Caco-2 (cell line): ENCODE measurements at regions not wholly inside any gene's neighbourhood (a gene's known extent, or its start where the extent isn't known, plus 50 kb on each side); places are given as distances from the start of the nearest gene placed in this dataset.

Experiments
- BruUV-seq: library from RNA; stranded (reverse); fragments of 400-500 nt; replicated peaks from 2 replicates; lab custom pipeline; 2021; lab: Mats Ljungman, UMichigan
- CTCF ChIA-PET: fragments of 300-600 bp; sonication (Branson Sonifier 250); formaldehyde crosslinking; loops from one replicate; lab custom pipeline; 2022; ENCODE audit warnings: antibody characterized with exemption; lab: Charles Lee
- POLR2A ChIA-PET: fragments of 300-600 bp; sonication (Branson Sonifier 250); formaldehyde crosslinking; loops from one replicate; lab custom pipeline; 2022; ENCODE audit warnings: antibody characterized with exemption; lab: Charles Lee
- DNase-seq, 2 experiments: peaks; one replicate each; pipeline versions ENCODE4 v3.0.0 to v3.0.0-alpha.2; 2020 to 2022
- H3K27me3 ChIP-seq: replicated peaks from 2 replicates; pipeline ENCODE4 v1.6.0; 2011; ENCODE audit warnings: low read length; ENCODE audit not compliant: control insufficient read depth, insufficient read depth
- H3K36me3 ChIP-seq: 2 replicates; pipeline ENCODE4 v1.5.1; 2011; ENCODE audit warnings: low read length; ENCODE audit not compliant: control insufficient read depth, insufficient read depth
- H3K4me1 ChIP-seq: fragments of 250-450 bp; sonication (Bioruptor Pico); 2 replicates; pipeline ENCODE4 v1.5.1; 2020; ENCODE audit warnings: mild to moderate bottlenecking
- H3K4me3 ChIP-seq: 2 replicates; pipeline ENCODE4 v1.5.1; 2011; ENCODE audit warnings: low read depth, mild to moderate bottlenecking, control low read depth, low read length
- H3K9me3 ChIP-seq: fragments of 250-450 bp; sonication (Bioruptor Pico); 2 replicates; pipeline ENCODE4 v1.5.1; 2020; ENCODE audit warnings: mild to moderate bottlenecking, moderate library complexity
- H3K27ac Mint-ChIP-seq: one replicate; pipeline ENCODE4 v1.8.0; 2022; ENCODE audit warnings: mixed read lengths; ENCODE audit not compliant: unreplicated experiment
- H3K27me3 Mint-ChIP-seq: one replicate; pipeline ENCODE4 v1.8.0; 2022; ENCODE audit warnings: mixed read lengths; ENCODE audit not compliant: insufficient read depth, unreplicated experiment
- H3K36me3 Mint-ChIP-seq: one replicate; pipeline ENCODE4 v1.8.0; 2022; ENCODE audit warnings: mild to moderate bottlenecking, mixed read lengths; ENCODE audit not compliant: insufficient read depth, unreplicated experiment
- H3K4me1 Mint-ChIP-seq: one replicate; pipeline ENCODE4 v1.8.0; 2022; ENCODE audit warnings: low read depth, mixed read lengths; ENCODE audit not compliant: unreplicated experiment
- H3K4me3 Mint-ChIP-seq: one replicate; pipeline ENCODE4 v1.8.0; 2022; ENCODE audit warnings: mild to moderate bottlenecking, moderate library complexity, mixed read lengths; ENCODE audit not compliant: unreplicated experiment
- H3K9me3 Mint-ChIP-seq: one replicate; pipeline ENCODE4 v1.8.0; 2022; ENCODE audit warnings: mixed read lengths; ENCODE audit not compliant: unreplicated experiment
- CTCF ChIP-seq, 2 experiments: fragments of 200-600 bp in 1 of 2; IDR thresholded peaks; 1 replicate in 1 of 2; 2 replicates in 1 of 2; pipeline versions ENCODE4 v1.5.1 to v1.8.0; 2011 to 2022; ENCODE audit warnings: antibody characterized with exemption in 1 of 2, control low read depth in 1 of 2, inconsistent platforms in 1 of 2, low read depth in 1 of 2, low read length in 1 of 2, mild to moderate bottlenecking in 1 of 2, moderate library complexity in 1 of 2; ENCODE audit not compliant: insufficient read depth in 1 of 2, severe bottlenecking in 1 of 2, unreplicated experiment in 1 of 2
- intact Hi-C: fragments of 100-400 bp; cut with micrococcal nuclease; formaldehyde crosslinking; loops from one replicate; pipeline ENCODE4 v1.10.0; 2022; ENCODE audit not compliant: unreplicated experiment

DNA sequence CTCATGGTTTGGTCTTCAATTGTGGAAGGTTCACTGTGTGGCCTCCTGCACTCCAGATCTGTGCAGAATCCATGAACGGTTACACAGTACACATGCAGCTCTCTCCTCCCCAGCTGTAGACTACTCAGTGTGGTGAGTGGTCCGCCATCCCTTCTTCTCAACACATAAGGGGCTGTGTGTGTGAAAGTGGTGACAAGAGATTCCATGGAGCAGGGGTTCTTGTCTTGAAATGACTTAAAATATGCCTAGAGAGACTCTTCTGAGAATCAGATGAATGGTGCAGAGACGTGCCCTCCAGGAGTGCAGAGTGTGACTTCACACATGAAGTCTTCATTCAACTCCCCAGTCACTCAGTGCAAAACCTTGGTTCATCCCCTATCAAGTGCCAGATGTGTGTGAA lies 151.0 kb upstream of the COPS8 start:
- Mint-ChIP-seq H3K4me3 (no peak overlapping the region), H3K27ac (no peak overlapping the region), H3K27me3 (no peaks in the 10 kb centered on the region), H3K4me1 (no peaks in the 10 kb centered on the region), H3K36me3 (no peaks in the 10 kb centered on the region), H3K9me3 (peaks cover 14% of the 10 kb centered on the region)
- H3K9me3 ChIP-seq: no peaks in the 10 kb centered on the region
- H3K36me3 ChIP-seq: no peaks in the 10 kb centered on the region
- no TSS peak for BruUV-seq
- ChIA-PET CTCF (no interaction called here), POLR2A (no interaction called here)
- H3K4me1 ChIP-seq: no peaks in the 10 kb centered on the region
- H3K27me3 ChIP-seq: no peaks in the 10 kb centered on the region
- DNase-seq: no peak
- H3K4me3 ChIP-seq: no peak overlapping the region
- intact Hi-C loops: no loop called here
- TF ChIP-seq CTCF (IDR thresholded peaks at IDR 0.05; ENCODE audit: insufficient read depth in 1 of 2, low read depth in 1 of 2, low read length in 1 of 2, severe bottlenecking in 1 of 2, unreplicated experiment in 1 of 2): no peak

DNA sequence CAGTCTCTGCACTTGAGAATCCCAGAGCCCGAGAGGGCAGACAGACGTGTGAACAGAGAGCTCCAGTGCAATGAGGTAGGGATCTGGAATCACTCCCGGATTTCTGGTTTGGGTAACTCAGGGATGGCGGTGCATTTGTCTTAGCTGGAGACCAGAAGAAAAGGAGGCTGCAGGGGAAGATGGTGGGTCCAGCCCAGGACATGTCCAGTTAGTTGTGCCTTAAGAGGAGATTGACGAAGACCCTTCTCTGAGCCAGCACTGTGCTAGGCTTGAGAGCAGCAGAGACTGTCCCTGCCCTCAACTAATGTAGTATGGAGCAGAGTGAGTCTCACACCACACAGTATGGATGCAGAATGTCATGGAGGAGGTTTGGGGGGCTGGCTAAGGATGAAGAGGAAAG lies 150.6 kb upstream of the COPS8 start:
- Mint-ChIP-seq H3K27ac (no peak overlapping the region), H3K36me3 (no peaks in the 10 kb centered on the region), H3K4me1 (no peaks in the 10 kb centered on the region), H3K9me3 (peaks cover 14% of the 10 kb centered on the region), H3K27me3 (no peaks in the 10 kb centered on the region), H3K4me3 (no peak overlapping the region)
- ChIA-PET POLR2A (no interaction called here), CTCF (no interaction called here)
- no TSS peak for BruUV-seq
- H3K36me3 ChIP-seq: no peaks in the 10 kb centered on the region
- no peak for DNase-seq
- H3K27me3 ChIP-seq: no peaks in the 10 kb centered on the region
- intact Hi-C loops: no loop called here
- H3K9me3 ChIP-seq: no peaks in the 10 kb centered on the region
- no peaks in the 10 kb centered on the region for H3K4me1 ChIP-seq
- no peak for TF ChIP-seq CTCF (IDR thresholded peaks at IDR 0.05; ENCODE audit: insufficient read depth in 1 of 2, low read depth in 1 of 2, low read length in 1 of 2, severe bottlenecking in 1 of 2, unreplicated experiment in 1 of 2)
- no peak overlapping the region for H3K4me3 ChIP-seq

GRCh38 chr2:236935631-236936445 lies 149.9 kb upstream of the COPS8 start:
- Mint-ChIP-seq H3K4me1 (no peaks in the 10 kb centered on the region), H3K9me3 (peaks cover 14% of the 10 kb centered on the region), H3K36me3 (no peaks in the 10 kb centered on the region), H3K4me3 (no peak overlapping the region), H3K27me3 (no peaks in the 10 kb centered on the region), H3K27ac (no peak overlapping the region)
- Histone ChIP-seq H3K4me3 (no peak overlapping the region), H3K36me3 (no peaks in the 10 kb centered on the region), H3K27me3 (no peaks in the 10 kb centered on the region), H3K4me1 (no peaks in the 10 kb centered on the region), H3K9me3 (no peaks in the 10 kb centered on the region)
- no peak for DNase-seq
- CTCF ChIA-PET: no interaction called here
- intact Hi-C loops: no loop called here
- no TSS peak for BruUV-seq
- no peak for TF ChIP-seq CTCF (IDR thresholded peaks at IDR 0.05; ENCODE audit: insufficient read depth in 1 of 2, low read depth in 1 of 2, low read length in 1 of 2, severe bottlenecking in 1 of 2, unreplicated experiment in 1 of 2)
- POLR2A ChIA-PET: no interaction called here
